ENCODE measurements at regions not wholly inside any gene's neighbourhood (a gene's known extent, or its start where the extent isn't known, plus 50 kb on each side); places are given as distances from the start of the nearest gene placed in this dataset.

- Histone ChIP-seq H3K27me3 (no peaks in the 10 kb centered on the region), H3K27ac (no peak overlapping the region), H3K4me1 (no peaks in the 10 kb centered on the region), H3K36me3 (no peaks in the 10 kb centered on the region), H3K4me3 (no peak overlapping the region), H3K9me3 (no peaks in the 10 kb centered on the region)
- DNase-seq (ENCODE audit: low spot score in 2 of 2): no peak
- no peak for TF ChIP-seq EP300 (IDR thresholded peaks at IDR 0.05)
Observed at GRCh38 chr14:40096968-40097367, 664.7 kb upstream of the FBXO33 start.

- TF ChIP-seq CTCF (IDR thresholded peaks at IDR 0.05) (no peak), EP300 (IDR thresholded peaks at IDR 0.05) (no peak), POLR2A (IDR thresholded peaks at IDR 0.05) (no peak)
- 83 to 86% methylated on average over 1 of the region's 1 CpG for WGBS, 2 donors
Observed at GRCh38 chr14:40093800-40094199, 661.6 kb upstream of the FBXO33 start.

GRCh38 chr14:40074169-40074568 lies 641.9 kb upstream of the FBXO33 start:
- DNase-seq (ENCODE audit: low spot score in 2 of 2): no peak
- H3K36me3 ChIP-seq: no peaks in the 10 kb centered on the region
- no peak overlapping the region for H3K27ac ChIP-seq
- H3K4me1 ChIP-seq: no peaks in the 10 kb centered on the region
- WGBS, 2 donors: 94 to 100% methylated on average over 2 of the region's 2 CpGs
- H3K9me3 ChIP-seq: peaks cover 0 to 22% (median 0%) of the 10 kb centered on the region in 4 donors
- no peaks in the 10 kb centered on the region for H3K27me3 ChIP-seq
- no peak for TF ChIP-seq POLR2A (IDR thresholded peaks at IDR 0.05)
- TF ChIP-seq CTCF (IDR thresholded peaks at IDR 0.05): no peak
- no peak for TF ChIP-seq EP300 (IDR thresholded peaks at IDR 0.05)
- H3K4me3 ChIP-seq: no peak overlapping the region

More at GRCh38 chr14:40093800-40094199, 661.6 kb upstream of the FBXO33 start:
- Histone ChIP-seq H3K36me3 (no peaks in the 10 kb centered on the region), H3K9me3 (no peaks in the 10 kb centered on the region), H3K4me1 (no peaks in the 10 kb centered on the region), H3K27me3 (no peaks in the 10 kb centered on the region), H3K4me3 (no peak overlapping the region), H3K27ac (no peak overlapping the region)
- DNase-seq (ENCODE audit: low spot score in 2 of 2): no peak

GRCh38 chr14:40072175-40072574 lies 639.9 kb upstream of the FBXO33 start:
- 97 to 100% methylated on average over 1 of the region's 1 CpG for WGBS, 2 donors
- Histone ChIP-seq H3K27ac (no peak overlapping the region), H3K4me3 (no peak overlapping the region), H3K4me1 (no peaks in the 10 kb centered on the region), H3K27me3 (no peaks in the 10 kb centered on the region), H3K36me3 (no peaks in the 10 kb centered on the region), H3K9me3 (peaks cover 0 to 22% (median 0%) of the 10 kb centered on the region in 4 donors)
- no peak for DNase-seq (ENCODE audit: low spot score in 2 of 2)
- TF ChIP-seq EP300 (IDR thresholded peaks at IDR 0.05) (no peak), CTCF (IDR thresholded peaks at IDR 0.05) (no peak), POLR2A (IDR thresholded peaks at IDR 0.05) (no peak)

- H3K9me3 ChIP-seq: peaks cover 0 to 4% (median 0%) of the 10 kb centered on the region in 4 donors
- no peaks in the 10 kb centered on the region for H3K27me3 ChIP-seq
- no peak for DNase-seq (ENCODE audit: low spot score in 2 of 2)
- H3K36me3 ChIP-seq: no peaks in the 10 kb centered on the region
- TF ChIP-seq CTCF (IDR thresholded peaks at IDR 0.05) (no peak), POLR2A (IDR thresholded peaks at IDR 0.05) (no peak), EP300 (IDR thresholded peaks at IDR 0.05) (no peak)
- H3K27ac ChIP-seq: no peak overlapping the region
- no peak overlapping the region for H3K4me3 ChIP-seq
- 42 to 56% methylated on average over 8 of the region's 8 CpGs for WGBS, 2 donors
- H3K4me1 ChIP-seq: no peaks in the 10 kb centered on the region
Observed at GRCh38 chr14:40058901-40059897, 627.0 kb upstream of the FBXO33 start.
